DLD1 (cell line): ENCODE measurements at regions not wholly inside any gene's neighbourhood (a gene's known extent, or its start where the extent isn't known, plus 50 kb on each side); places are given as distances from the start of the nearest gene placed in this dataset.

Experiments used
- in situ Hi-C: cut with HindIII; loops from 2 replicates; pipeline ENCODE4 v1.10.0; 2017; ENCODE audit warnings: low sequenced_read_pairs

DNA sequence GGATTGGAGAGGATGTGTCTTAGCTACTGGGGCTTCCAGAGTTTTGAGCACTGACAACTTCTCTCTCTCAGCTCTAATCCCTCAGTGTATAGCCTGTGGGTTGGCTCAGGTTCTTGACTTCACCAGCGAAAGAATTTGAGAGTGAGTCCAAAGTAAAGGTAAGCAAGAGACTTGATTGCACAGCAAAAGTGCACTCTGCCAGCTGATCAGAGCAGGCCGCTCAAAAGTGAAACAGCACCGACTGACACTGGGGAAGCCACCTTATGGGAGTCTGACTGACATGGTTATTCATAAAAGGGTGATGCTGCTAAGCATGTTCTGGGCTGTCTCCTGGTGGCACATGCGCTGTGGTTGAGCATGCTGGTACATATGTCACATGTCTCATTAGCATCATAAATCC is 389.5 kb downstream of the CBLN4 start:
- in situ Hi-C loops, result no loop called here

DNA sequence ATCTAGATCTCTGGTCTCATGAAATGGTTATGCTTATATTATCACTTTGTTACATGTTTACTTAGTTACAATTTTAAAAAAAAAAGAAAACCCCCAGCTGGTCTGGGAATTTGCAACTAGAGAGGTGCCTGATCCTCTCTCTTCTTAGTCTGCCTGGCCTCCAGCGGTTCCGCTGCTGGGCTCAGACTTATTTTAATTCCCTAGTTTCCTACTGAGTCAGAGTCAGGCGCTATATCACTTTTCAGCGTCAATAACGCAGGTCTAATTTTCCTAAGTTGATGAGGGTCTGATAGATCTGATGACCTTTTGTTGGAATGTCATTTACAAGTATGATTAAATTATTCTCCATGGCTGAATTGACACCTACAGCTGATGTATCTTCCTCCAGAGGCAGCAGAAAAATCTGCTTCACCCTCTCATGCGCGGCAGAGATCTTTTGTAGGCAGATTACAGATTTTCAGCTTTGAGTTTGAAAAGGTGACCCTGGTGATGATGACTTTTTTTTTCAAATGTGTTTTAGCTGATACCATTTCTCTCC is 391.0 kb downstream of the CBLN4 start:
- in situ Hi-C loops, result no loop called here

DNA sequence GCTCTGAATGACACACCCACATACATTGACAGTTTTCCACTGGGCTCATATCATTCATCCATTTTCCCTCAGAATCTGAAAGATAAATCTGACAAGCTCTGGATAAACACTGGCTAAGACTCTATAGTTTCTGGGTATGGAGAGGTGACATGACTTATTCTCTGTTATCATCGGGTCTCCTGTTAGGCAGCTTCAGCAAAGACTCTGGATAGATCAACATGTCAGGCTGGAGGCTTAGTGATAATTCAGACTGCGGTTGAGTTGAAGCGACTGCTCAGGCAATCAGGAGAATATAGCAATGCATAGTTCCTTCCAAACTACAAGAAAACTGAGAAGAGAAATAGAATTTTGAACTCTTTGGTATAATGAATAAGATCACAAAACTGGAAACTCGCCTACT is 394.6 kb downstream of the CBLN4 start:
- in situ Hi-C loops, result no loop called here

DNA sequence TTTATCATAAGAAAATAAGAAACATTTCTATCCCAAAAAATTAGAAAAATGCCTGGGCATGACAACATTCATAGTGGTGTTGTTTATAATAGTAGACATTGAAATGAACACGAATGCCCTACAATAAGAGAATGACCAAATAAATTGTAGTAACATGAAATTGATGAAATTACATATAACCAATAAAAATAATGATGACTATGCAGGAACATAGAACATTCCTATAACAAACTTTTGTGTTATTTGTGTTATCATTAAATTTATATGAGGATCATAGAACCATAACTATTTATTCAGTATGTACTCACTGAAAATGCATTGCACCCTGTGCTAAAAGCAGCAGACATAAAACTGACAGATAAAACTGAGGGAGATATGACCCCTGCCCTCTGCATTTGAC is 399.7 kb downstream of the CBLN4 start:
- in situ Hi-C loops, result no loop called here

DNA sequence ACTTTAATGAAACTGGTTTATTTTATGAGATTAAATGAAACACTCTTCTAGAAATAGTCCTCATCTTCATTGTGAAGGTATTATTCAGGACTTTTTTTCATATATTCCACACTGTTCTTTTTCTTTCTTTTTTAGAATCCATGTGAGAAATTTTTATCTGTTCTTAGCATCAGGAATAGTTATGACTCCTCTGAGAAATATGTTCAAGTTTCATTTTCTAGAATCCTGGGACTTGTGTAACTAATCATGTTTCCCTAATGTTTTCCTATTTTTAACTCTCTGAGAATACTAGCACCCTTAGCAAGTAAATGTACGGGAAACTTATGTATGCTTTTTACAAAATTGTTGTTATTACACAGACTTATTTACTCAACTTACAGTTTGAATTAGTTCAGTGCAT is 407.8 kb downstream of the CBLN4 start:
- in situ Hi-C loops, result loop anchor here (10.0 kb wide), 1 partner anchor 153 kb away; no protein-coding TSS in a partner anchor

DNA sequence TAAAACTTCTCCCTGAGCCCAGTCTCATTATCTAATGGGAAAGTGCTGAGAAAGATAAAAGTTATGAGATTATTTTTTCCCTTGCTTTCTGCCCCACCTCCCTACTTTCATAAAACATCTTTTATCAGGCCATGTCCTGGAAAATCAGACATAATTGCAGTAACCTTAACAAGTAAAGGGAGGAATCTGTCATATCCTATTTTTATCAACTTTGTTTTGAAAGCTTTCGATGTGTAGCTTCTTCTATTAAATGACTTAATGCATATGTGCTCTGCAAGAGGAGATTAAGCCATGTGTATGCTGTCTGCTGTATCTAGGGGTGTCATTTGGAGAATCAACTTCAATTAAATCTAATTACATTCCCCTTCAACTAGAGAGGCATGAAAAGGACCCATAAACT is 408.9 kb downstream of the CBLN4 start:
- in situ Hi-C loops, result loop anchor here (10.0 kb wide), 1 partner anchor 152 kb away; no protein-coding TSS in a partner anchor

DNA sequence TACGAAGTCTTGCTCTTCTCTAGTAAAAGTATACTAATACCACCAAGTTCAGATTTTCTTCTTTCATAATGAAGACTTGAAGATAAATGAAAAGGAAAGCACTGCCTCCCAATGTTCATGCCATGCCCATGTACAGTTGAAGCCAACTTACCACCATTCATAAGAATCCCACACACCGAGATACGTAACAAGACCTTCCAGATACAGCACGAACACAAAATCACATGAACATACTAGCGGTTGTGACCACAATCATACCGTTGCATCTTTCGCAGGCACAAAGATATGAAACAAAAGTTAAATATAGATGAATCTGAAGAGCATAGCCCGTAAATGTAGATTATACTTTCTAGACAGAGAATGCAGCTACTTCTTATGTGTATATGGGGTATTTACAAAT is 412.5 kb downstream of the CBLN4 start:
- in situ Hi-C loops, result loop anchor here (10.0 kb wide), 1 partner anchor 148 kb away; no protein-coding TSS in a partner anchor

DNA sequence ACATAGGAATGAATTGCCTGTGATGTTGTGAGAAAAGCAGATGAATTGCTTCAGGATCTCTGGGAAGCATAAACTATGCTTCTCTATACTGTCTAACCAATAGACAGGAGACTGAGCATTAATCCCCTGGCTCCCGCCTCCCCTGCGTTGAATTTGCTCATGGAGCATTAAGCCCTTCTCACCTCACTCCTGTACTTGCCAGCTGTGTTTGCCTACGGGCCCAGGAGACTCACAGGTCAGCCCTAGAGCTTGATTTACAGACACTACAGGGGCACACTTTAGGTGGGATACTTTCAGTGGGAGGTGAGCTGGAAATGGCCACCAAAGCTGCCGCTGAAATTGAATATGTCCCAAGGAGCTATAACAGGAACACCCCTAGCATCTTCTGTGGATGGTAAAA is 418.7 kb downstream of the CBLN4 start:
- in situ Hi-C loops, result no loop called here

DNA sequence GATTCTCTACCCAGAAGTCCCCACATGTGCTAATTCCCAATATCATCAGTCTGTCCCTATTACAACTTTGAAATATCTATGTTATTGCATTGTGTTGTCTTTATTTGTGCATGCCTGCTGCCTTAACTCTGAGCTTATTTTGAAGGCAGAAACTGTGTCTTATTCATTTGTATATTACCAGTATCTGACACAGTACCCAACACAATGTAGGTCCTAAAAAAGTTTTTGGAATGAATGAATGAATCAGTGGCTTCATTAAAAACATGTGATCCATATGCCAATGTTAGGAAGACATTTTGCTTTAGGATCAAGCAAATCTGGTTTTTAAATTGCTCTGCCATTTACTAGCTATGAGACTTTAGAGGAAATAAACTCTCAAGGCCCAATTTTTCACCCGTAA is 420.4 kb downstream of the CBLN4 start:
- in situ Hi-C loops, result no loop called here

DNA sequence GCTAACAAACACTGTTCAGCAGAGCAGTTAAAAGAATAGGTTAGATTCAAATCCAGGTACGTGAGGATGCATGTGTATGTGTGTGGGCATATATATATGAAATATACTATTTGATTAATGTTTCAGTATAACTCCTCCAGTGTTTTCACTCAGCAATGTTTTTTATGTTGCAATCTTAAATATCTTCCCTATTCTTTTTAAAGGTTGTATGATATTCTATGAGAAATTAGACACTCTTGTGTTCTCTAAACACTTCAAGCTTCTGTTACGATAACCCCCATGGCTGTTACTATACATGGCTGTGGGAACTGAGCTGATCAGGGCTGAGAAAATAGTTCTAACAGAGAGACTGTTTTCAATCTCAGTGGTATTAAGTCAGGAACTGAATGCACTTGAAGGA is 421.0 kb downstream of the CBLN4 start:
- in situ Hi-C loops, result no loop called here

DNA sequence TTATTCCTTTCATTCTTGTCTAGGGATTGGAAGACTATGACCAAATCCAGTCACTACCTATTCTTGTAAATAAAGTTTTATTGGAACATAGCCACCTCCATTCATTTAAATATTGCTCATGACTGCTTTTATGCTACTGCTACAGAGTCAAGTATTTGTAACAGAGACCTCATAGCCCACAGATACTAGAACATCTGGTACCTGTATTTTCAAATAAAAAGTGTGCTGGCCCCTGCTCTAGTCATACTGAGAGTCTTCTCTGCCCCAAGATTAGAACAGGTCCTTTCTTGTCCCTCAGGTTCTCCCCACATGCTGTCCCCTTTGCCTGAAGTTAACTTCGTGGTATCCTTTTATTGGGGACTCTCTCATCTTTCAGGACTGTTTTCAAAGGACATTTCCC is 422.3 kb downstream of the CBLN4 start:
- in situ Hi-C loops, result no loop called here

DNA sequence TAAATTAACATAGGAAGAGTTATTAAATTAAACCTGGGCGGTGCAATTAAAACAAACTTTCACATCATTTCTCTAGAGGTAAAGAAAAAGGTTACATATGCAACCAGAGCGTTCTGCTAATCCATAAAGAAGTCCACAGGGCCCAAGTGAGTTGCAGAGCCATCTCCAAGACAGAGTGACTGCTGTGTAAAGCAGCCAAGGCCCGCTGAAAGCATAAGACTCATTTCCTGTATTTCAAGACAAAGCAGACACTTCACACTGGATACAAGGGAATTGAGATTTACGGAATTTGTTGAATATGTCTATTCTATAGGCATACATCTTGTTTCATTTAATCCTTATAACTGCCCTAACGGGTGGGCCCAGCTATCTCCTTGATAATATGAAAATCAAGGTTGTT is 422.8 kb downstream of the CBLN4 start:
- in situ Hi-C loops, result no loop called here

DNA sequence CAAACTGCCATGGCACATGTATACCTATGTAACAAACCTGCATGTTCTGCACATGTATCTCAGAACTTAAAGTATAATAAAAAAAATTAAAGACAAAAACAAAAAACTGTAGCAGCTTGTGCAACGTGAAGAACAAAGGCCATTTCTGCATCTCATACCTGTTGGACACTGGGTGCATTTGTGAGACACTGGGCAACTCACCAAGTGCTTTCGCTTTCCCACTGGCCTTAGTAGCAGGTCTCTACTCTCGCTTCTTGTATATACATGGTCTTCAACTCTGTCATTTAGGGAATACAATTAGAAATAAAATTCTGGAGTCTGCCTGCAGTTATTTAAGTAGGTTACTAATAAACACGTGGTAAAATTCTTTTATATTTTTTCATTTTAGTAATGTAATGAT is 423.8 kb downstream of the CBLN4 start:
- in situ Hi-C loops, result no loop called here

DNA sequence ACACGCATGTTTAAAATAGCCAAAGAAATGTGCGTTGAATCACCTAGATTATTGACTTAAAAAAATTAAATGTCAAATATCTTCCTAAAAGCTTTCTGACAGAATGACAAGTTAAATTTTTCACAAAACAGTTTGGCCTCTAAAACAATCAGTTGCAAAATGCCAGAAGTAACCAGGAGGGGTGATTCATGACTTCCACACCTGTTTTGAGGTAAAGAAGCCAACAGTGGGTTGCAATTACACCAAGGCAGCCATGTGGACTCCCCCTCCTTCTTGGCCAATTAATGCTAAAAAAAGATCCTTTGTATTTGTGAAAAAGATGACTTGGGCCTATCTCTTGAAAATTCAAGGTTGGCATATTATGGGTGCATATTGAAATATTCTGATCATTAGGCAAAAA is 424.8 kb downstream of the CBLN4 start:
- in situ Hi-C loops, result no loop called here

DNA sequence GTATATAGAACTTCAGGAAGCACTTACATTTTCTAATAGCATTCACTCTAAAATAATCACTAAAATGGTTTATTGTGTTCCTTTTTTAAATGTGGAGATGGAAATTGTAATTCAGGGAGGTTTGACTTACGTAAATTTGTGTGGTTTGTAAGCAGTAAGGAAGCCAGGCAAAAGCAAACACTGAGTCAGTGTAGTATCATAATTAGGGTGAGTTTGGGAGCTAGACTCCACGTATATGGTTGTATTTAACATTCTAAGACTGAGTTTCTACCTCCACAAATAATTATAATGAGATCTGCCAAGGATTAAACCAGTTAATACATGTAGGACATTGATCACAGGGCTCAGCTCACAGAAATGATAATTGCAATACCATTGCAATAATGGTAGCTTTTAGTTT is 425.5 kb downstream of the CBLN4 start:
- in situ Hi-C loops, result no loop called here

DNA sequence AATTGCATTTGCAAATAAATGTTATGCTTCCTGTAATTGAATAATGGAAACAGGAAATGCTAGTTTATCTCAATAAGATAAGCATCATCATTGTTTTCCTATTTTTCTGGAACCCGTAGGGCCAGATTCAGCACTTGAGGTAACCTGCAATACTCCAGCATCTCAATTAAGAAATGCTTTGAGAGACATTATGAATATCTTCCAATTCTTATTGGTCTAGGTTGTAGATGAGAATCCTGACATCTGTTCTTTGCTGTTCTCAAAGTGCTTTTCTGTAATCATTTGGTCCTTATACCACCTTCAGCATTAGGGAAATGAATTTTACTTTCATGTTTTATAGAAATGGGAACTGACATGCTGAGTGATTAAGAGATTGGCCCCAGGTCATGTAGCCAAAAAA is 428.3 kb downstream of the CBLN4 start:
- in situ Hi-C loops, result no loop called here

DNA sequence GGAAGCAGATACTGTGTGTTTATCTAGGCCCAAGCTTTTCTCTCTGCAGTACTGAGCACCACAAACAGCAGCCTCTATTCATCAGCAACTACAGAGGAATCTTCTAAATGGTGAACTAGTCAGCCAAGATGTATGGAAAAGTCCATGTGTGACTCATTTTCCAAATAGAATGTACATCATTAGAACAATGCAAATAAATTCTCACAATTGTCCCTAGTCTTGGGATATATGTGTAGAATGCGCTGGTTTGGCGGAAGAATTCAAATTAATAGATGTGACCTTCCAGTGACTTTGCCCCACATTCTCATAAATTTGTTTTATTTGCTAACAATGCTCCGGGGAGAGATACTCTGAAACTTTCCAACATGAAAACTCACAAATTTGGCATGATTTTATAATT is 436.2 kb downstream of the CBLN4 start:
- in situ Hi-C loops, result no loop called here

DNA sequence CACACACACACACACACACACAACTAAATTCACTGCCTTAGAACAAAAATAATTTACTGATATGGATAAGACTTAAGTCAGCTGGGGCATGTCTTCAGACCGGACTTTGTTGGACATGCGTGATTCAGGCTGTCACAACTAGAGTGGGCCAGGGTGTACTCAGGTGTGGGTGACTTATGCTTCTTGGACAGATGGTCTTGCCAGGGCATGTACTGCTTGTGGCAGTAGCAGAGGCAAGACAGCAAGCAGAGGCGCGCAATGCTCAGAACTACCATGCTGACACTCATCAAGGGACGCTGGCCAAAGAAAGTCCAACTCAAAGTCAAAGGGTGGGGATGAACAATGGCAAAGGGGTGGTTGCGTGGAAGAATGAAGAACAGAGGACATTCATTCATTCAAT is 437.5 kb downstream of the CBLN4 start:
- in situ Hi-C loops, result no loop called here

DNA sequence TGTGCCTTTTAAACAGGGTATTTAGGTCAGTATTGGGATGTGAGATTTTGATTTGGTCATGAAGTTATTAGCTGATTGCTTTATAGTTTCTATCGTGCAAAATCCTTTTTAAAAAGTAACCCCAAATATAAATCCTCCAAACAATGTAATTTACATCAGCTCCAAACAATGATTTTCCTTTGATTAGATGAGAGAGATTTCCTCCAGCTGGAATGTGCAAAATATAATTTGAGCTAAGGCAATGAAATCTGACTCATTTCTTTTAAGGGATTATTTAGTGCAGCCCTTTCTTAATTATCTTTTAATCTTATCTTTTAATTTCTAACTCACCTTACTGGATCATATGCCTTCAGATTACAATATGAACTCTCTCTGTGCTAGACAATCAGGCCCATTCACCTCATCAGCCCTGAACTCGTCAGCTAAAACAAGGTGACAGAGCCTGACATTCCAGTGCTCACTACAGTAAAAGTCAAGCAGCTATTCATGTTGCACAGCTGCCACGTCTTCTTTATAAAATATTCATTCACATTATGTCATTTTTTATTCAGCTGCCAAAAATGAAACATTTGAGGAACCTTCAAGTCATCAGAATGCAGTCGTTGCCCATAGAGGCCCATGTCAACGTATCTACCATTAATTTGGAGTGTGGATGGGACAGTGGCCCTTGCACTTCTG is 440.1 kb downstream of the CBLN4 start:
- in situ Hi-C loops, result no loop called here

DNA sequence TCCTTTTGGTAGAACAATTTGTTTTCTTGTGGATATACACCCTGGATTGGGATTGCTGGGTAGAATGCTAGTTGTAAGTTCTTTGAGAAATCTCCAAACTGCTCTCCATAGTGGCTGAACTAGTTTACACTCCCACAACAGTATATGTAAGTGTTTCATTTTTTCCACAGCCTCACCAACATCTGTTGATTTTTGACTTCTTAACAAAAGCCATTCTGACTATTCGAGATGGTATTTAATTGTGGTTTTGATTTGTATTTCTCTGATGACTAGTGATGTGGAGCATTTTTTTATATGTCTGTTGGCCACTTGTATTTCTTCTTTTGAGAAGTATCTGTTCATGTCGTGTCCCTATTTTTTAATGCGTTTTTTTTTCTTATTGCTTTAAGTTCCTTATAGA is 444.1 kb downstream of the CBLN4 start:
- in situ Hi-C loops, result no loop called here

DNA sequence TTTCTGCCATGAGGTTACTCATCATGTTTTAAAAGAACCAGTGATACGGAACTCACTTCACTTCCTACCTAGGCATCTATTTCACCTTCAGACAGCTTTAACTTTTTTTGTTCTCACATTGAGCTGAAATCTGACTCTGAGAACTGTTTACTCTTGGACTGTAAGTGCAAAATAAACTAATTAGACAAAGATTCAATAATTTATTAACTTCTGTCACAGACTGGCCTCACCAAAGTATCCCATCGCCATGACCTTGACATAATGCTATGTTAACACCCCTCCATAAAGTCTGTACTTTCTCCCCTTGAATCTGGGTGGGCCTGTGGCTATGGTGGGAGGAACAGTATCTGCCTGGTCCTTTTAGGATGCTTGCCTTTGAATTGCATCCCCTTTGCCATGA is 448.1 kb downstream of the CBLN4 start:
- in situ Hi-C loops, result no loop called here

DNA sequence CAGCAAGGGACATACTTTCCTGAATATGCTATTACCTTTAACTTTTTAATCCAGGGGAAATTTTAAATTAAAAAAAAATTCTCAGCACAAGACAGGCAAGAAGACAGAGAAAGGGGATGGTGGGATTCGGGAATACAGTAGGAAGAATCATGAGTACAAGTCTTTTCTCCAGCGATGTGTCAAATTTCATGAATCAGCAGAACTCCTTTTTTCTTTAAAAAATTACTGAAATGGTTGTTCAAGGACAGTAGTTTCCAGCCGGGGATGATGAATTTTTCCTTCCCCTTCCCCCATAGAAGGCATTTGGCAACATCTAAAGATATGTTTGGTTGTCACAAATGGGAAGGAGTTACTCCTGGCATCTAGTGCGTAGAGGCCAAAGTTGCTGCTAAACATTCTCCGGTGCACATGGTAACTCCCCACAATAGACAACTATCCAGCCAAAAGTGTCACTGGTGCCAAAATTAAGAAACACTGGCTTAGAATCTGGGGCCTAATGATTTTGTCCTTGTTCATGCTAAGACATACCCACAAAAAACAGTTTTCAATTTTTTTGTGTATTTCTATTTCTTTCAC is 450.2 kb downstream of the CBLN4 start:
- in situ Hi-C loops, result no loop called here

DNA sequence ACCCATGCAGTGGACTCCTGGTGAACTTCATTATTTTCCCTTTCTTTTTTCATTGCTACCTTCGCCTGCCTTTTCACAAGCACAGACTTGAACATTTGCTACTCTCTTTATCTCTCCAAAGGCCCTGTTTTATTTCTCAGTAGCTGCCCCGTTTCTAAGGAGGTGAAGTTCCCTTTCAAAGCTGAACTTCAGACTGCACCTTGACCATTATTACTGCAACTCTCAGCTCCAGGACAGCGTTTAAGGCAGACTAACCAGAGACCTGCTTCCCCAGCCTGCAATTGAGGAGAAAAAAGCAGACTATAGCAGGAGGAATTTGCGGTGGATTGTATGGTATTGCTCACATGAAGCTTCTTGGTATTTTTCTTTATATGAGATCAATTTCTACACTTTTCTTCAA is 460.7 kb downstream of the CBLN4 start:
- in situ Hi-C loops, result no loop called here
